PC-9 (cell line): ENCODE measurements at regions not wholly inside any gene's neighbourhood (a gene's known extent, or its start where the extent isn't known, plus 50 kb on each side); places are given as distances from the start of the nearest gene placed in this dataset.

Experiments used
- BruUV-seq: library from RNA; stranded (reverse); fragments of 400-500 nt; replicated peaks from 2 replicates; lab custom pipeline; 2021; lab: Mats Ljungman, UMichigan
- CTCF ChIA-PET: fragments of 300-600 bp; sonication (Branson Sonifier 250); formaldehyde crosslinking; loops from one replicate; lab custom pipeline; 2022; ENCODE audit warnings: antibody characterized with exemption; lab: Charles Lee
- POLR2A ChIA-PET: fragments of 300-600 bp; sonication (Branson Sonifier 250); formaldehyde crosslinking; loops from one replicate; lab custom pipeline; 2022; ENCODE audit warnings: antibody characterized with exemption; ENCODE audit not compliant: unreplicated experiment; lab: Charles Lee
- DNase-seq, 2 experiments: peaks; one replicate each; pipeline versions ENCODE4 v3.0.0 to v3.0.0-alpha.2; 2015 to 2022; ENCODE audit warnings: mixed read lengths in 1 of 2
- H2AFZ ChIP-seq: fragments of 200-600 bp; sonication (generic); 2 replicates; pipeline ENCODE4 v1.8.1; 2017; ENCODE audit warnings: antibody characterized with exemption
- H3F3A ChIP-seq: fragments of 200-600 bp; sonication (generic); 2 replicates; pipeline ENCODE4 v1.8.1; 2017; ENCODE audit warnings: antibody characterized with exemption, mild to moderate bottlenecking, low read depth; ENCODE audit not compliant: insufficient read depth
- H3K27ac ChIP-seq: fragments of 200-600 bp; sonication (generic); 2 replicates; pipeline ENCODE4 v1.6.1; 2016; ENCODE audit warnings: mixed run types
- H3K27me3 ChIP-seq: fragments of 200-600 bp; sonication (generic); 2 replicates; pipeline ENCODE4 v1.6.1; 2016; ENCODE audit warnings: low read depth, mixed run types; ENCODE audit not compliant: insufficient read depth
- H3K36me3 ChIP-seq: fragments of 200-600 bp; sonication (generic); 2 replicates; pipeline ENCODE4 v1.6.1; 2016; ENCODE audit warnings: low read depth, mixed run types
- H3K4me1 ChIP-seq: fragments of 200-600 bp; sonication (generic); replicated peaks from 2 replicates; pipeline ENCODE4 v1.6.1; 2016; ENCODE audit warnings: mixed run types; ENCODE audit not compliant: insufficient read depth
- H3K4me2 ChIP-seq: fragments of 200-600 bp; sonication (generic); 2 replicates; pipeline ENCODE4 v1.6.1; 2017; ENCODE audit warnings: mixed run types
- H3K4me3 ChIP-seq: fragments of 200-600 bp; sonication (generic); 2 replicates; pipeline ENCODE4 v1.6.1; 2016; ENCODE audit warnings: mixed run types
- H3K79me2 ChIP-seq: fragments of 200-600 bp; sonication (generic); 2 replicates; pipeline ENCODE4 v1.6.1; 2017; ENCODE audit warnings: low read depth, mixed run types
- H3K9me2 ChIP-seq: fragments of 200-600 bp; sonication (generic); 2 replicates; pipeline ENCODE4 v1.8.1; 2017; ENCODE audit warnings: mild to moderate bottlenecking; ENCODE audit not compliant: insufficient read depth
- H3K9me3 ChIP-seq: fragments of 200-600 bp; sonication (generic); 2 replicates; pipeline ENCODE4 v1.8.1; 2016; ENCODE audit warnings: low read depth; ENCODE audit not compliant: insufficient read depth
- H4K20me1 ChIP-seq: fragments of 200-600 bp; sonication (generic); 2 replicates; pipeline ENCODE4 v1.8.1; 2017; ENCODE audit not compliant: insufficient read depth
- CTCF ChIP-seq: fragments of 200-600 bp; sonication (generic); conservative IDR thresholded peaks from 2 replicates; pipeline ENCODE4 v1.6.1; 2017; ENCODE audit warnings: mixed run types, antibody characterized with exemption, mild to moderate bottlenecking, moderate library complexity
- EZH2 ChIP-seq: fragments of 200-600 bp; sonication (generic); IDR thresholded peaks from 2 replicates; pipeline ENCODE4 v1.8.0; 2017; ENCODE audit warnings: antibody characterized with exemption, low read depth
- intact Hi-C: fragments of 100-400 bp; cut with micrococcal nuclease; formaldehyde crosslinking; loops from one replicate; pipeline ENCODE4 v1.10.0; 2022; ENCODE audit not compliant: unreplicated experiment

GRCh38 chr7:156177422-156178055, 365.3 kb upstream of the SHH start:
- Histone ChIP-seq H3K36me3 (no peaks in the 10 kb centered on the region), H3K9me2 (no peaks in the 10 kb centered on the region), H3F3A (no peaks in the 10 kb centered on the region), H2AFZ (no peak overlapping the region), H3K4me2 (no peak overlapping the region), H3K4me1 (no peaks in the 10 kb centered on the region), H3K9me3 (no peaks in the 10 kb centered on the region), H3K4me3 (no peak overlapping the region), H3K27me3 (peaks cover 87% of the 10 kb centered on the region), H3K27ac (no peak overlapping the region), H3K79me2 (no peaks in the 10 kb centered on the region), H4K20me1 (no peaks in the 10 kb centered on the region)
- TF ChIP-seq CTCF, result no peak
- no peak for TF ChIP-seq EZH2
- CTCF ChIA-PET, result interaction anchor here (0.6 kb wide), 1 partner anchor 681 kb away, joined by 6 read pairs; no protein-coding TSS in a partner anchor
- POLR2A ChIA-PET, result no interaction called here
- intact Hi-C loops, result no loop called here
- BruUV-seq, result no TSS peak
- DNase-seq, result no peak

DNA sequence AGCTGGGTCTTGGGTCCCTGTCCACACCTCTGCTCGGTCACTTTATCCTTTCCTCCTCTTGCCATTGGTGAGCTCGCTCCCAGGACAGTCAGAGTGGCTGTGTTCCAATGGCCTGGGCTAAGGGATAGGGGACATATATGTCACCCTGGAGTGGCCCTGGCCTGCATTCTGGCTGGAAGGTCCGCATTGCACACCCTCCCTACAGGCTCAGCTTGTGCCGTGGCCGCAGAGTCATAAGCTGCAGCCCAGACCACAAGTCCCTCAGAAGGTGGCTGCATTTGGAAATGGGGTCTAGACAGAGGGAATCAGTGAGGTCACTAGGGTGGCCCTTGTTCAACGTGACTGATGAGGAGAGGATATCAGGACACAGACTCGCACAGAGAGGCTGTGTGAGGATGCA, 363.8 kb upstream of the SHH start:
- no peaks in the 10 kb centered on the region for H3K4me1 ChIP-seq
- H3K4me3 ChIP-seq, result no peak overlapping the region
- peaks cover 89% of the 10 kb centered on the region for H3K27me3 ChIP-seq
- ChIA-PET CTCF (no interaction called here), POLR2A (no interaction called here)
- intact Hi-C loops, result no loop called here
- DNase-seq, result no peak
- H3K9me3 ChIP-seq, result no peaks in the 10 kb centered on the region
- no peak overlapping the region for H3K4me2 ChIP-seq
- H3K9me2 ChIP-seq, result no peaks in the 10 kb centered on the region
- H3K36me3 ChIP-seq, result no peaks in the 10 kb centered on the region
- H3K79me2 ChIP-seq, result no peaks in the 10 kb centered on the region
- TF ChIP-seq EZH2 (no peak), CTCF (no peak)
- no TSS peak for BruUV-seq
- no peaks in the 10 kb centered on the region for H3F3A ChIP-seq
- H3K27ac ChIP-seq, result no peak overlapping the region
- no peak overlapping the region for H2AFZ ChIP-seq
- no peaks in the 10 kb centered on the region for H4K20me1 ChIP-seq

GRCh38 chr7:156175003-156175402, 362.7 kb upstream of the SHH start:
- intact Hi-C loops, result no loop called here
- H3K9me2 ChIP-seq, result no peaks in the 10 kb centered on the region
- no TSS peak for BruUV-seq
- no peak for DNase-seq
- no peaks in the 10 kb centered on the region for H3K79me2 ChIP-seq
- H4K20me1 ChIP-seq, result no peaks in the 10 kb centered on the region
- H3K4me2 ChIP-seq, result no peak overlapping the region
- no peak overlapping the region for H3K4me3 ChIP-seq
- peaks cover 92% of the 10 kb centered on the region for H3K27me3 ChIP-seq
- ChIA-PET CTCF (no interaction called here), POLR2A (no interaction called here)
- TF ChIP-seq EZH2 (no peak), CTCF (no peak)
- H2AFZ ChIP-seq, result no peak overlapping the region
- H3K27ac ChIP-seq, result no peak overlapping the region
- no peaks in the 10 kb centered on the region for H3K4me1 ChIP-seq
- no peaks in the 10 kb centered on the region for H3K36me3 ChIP-seq
- no peaks in the 10 kb centered on the region for H3F3A ChIP-seq
- H3K9me3 ChIP-seq, result no peaks in the 10 kb centered on the region
